ENCODE measurements at regions not wholly inside any gene's neighbourhood (a gene's known extent, or its start where the extent isn't known, plus 50 kb on each side); places are given as distances from the start of the nearest gene placed in this dataset.

DNA sequence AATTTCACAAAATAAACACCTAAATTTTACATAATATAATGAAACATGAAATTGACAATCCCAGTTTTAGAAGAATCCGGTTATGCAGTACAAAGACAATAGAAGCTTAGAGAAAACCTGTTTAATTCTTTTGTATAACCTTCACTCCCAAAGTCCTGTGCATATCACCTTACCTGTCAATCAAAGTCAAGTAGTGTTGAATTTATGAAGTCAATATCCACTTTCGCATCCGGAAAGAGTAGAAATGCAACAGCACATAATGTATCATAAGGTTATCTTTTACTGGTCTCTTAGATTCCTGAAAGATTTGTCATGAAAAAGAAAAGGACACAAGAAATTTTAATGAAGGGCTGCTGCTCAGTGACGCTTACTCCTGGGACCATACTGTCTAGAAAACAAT, 1112.6 kb downstream of the PCDH9 start:
- no peaks in the 10 kb centered on the region for H3K9me3 Mint-ChIP-seq
- Histone ChIP-seq H3K36me3 (ENCODE audit: insufficient read depth) (no peaks in the 10 kb centered on the region), H3F3A (replicated peaks; ENCODE audit: low read depth) (no peaks in the 10 kb centered on the region), H4K20me1 (replicated peaks; ENCODE audit: insufficient read depth) (no peaks in the 10 kb centered on the region), H3K4me2 (no peak overlapping the region), H2AFZ (no peak overlapping the region), H3K4me1 (ENCODE audit: insufficient read depth) (no peaks in the 10 kb centered on the region), H3K27ac (ENCODE audit: low read depth) (no peak overlapping the region), H3K4me3 (no peak overlapping the region), H3K9me2 (ENCODE audit: insufficient read depth) (no peaks in the 10 kb centered on the region), H3K27me3 (ENCODE audit: insufficient read depth) (no peaks in the 10 kb centered on the region), H3K79me2 (replicated peaks; ENCODE audit: insufficient read depth) (no peaks in the 10 kb centered on the region)
- no peak overlapping the region for H3K27ac Mint-ChIP-seq
- no peaks in the 10 kb centered on the region for H3K4me1 Mint-ChIP-seq
- H3K27me3 Mint-ChIP-seq (ENCODE audit: insufficient read depth, low read depth, poor library complexity), result no peaks in the 10 kb centered on the region
- TF ChIP-seq ETS1 (IDR thresholded peaks at IDR 0.05) (no peak), JUNB (IDR thresholded peaks at IDR 0.05; ENCODE audit: unreplicated experiment) (no peak), REST (IDR thresholded peaks at IDR 0.05; ENCODE audit: unreplicated experiment) (no peak), NANOG (IDR thresholded peaks at IDR 0.05; ENCODE audit: borderline replicate concordance) (no peak), POLR2AphosphoS5 (IDR thresholded peaks at IDR 0.05; ENCODE audit: low read depth) (no peak), STAT1 (IDR thresholded peaks at IDR 0.05; ENCODE audit: unreplicated experiment) (no peak), EZH2 (IDR thresholded peaks at IDR 0.05; ENCODE audit: low read depth, unreplicated experiment) (no peak), CREB1 (CRISPR knock-in tag; IDR thresholded peaks at IDR 0.05; ENCODE audit: low read depth) (no peak), EZH2phosphoT487 (IDR thresholded peaks at IDR 0.05; ENCODE audit: unreplicated experiment) (no peak), ZNF462 (CRISPR knock-in tag; IDR thresholded peaks at IDR 0.05) (no peak)
- TF ChIP-seq, protein P1, sequence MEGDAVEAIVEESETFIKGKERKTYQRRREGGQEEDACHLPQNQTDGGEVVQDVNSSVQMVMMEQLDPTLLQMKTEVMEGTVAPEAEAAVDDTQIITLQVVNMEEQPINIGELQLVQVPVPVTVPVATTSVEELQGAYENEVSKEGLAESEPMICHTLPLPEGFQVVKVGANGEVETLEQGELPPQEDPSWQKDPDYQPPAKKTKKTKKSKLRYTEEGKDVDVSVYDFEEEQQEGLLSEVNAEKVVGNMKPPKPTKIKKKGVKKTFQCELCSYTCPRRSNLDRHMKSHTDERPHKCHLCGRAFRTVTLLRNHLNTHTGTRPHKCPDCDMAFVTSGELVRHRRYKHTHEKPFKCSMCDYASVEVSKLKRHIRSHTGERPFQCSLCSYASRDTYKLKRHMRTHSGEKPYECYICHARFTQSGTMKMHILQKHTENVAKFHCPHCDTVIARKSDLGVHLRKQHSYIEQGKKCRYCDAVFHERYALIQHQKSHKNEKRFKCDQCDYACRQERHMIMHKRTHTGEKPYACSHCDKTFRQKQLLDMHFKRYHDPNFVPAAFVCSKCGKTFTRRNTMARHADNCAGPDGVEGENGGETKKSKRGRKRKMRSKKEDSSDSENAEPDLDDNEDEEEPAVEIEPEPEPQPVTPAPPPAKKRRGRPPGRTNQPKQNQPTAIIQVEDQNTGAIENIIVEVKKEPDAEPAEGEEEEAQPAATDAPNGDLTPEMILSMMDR (conservative IDR thresholded peaks at IDR 0.05; ENCODE audit: low read depth in 2 of 2), result no peak
- no peaks in the 10 kb centered on the region for H3K36me3 Mint-ChIP-seq (ENCODE audit: low read depth)
- no peak overlapping the region for H3K4me3 Mint-ChIP-seq
- no peak for ATAC-seq
- no peak for DNase-seq (ENCODE audit: low spot score)

Data from GM23338 (cell line).